HepG2 (cell line): ENCODE measurements at regions not wholly inside any gene's neighbourhood (a gene's known extent, or its start where the extent isn't known, plus 50 kb on each side); places are given as distances from the start of the nearest gene placed in this dataset.

ENCODE experiments used
- ATAC-seq: fragments of 200-7000 bp; cut with Tn5 transposase; 3 replicates; pipeline ENCODE4 v1.9.1; 2020; ENCODE audit warnings: mild to moderate bottlenecking, moderate library complexity
- BruUV-seq: library from RNA; stranded (reverse); fragments of 400-500 nt; replicated peaks from 2 replicates; lab custom pipeline; 2021; lab: Mats Ljungman, UMichigan
- CTCF ChIA-PET: fragments of 300-600 bp; formaldehyde crosslinking; extraction: SDS; loops from one replicate; lab custom pipeline; 2021; ENCODE audit warnings: low total read pairs, inconsistent platforms, low intra/inter-chr PET ratio; lab: Yijun Ruan, JAX
- POLR2A ChIA-PET: fragments of 350-600 bp; sonication (Branson Sonifier 250); formaldehyde crosslinking; loops from one replicate; lab custom pipeline; 2020; ENCODE audit warnings: antibody characterized with exemption, inconsistent platforms; lab: Yijun Ruan, JAX
- DNase-seq: peaks from one replicate; pipeline ENCODE4 v3.0.0-alpha.2; 2015; ENCODE audit warnings: low spot score
- FAIRE-seq: peaks from 3 replicates; lab custom pipeline; 2011; peaks lifted over from hg19 to GRCh38; lab: Jason Lieb, UNC
- H2AFZ ChIP-seq: one replicate; pipeline ENCODE4 v1.6.1; 2011; ENCODE audit warnings: low read length, inconsistent platforms
- H3K27ac ChIP-seq: fragments of 300-600 bp; 3 replicates; pipeline ENCODE4 v1.8.0; 2011; ENCODE audit warnings: mixed run types, mild to moderate bottlenecking, mixed read lengths, low read length, inconsistent platforms; ENCODE audit not compliant: insufficient read depth; ENCODE audit errors: extremely low read length
- H3K27me3 ChIP-seq, 2 experiments: fragments of 200-600 bp in 1 of 2; 2 replicates in 1 of 2; 3 replicates in 1 of 2; pipeline versions ENCODE4 v1.6.0 to v1.8.0; 2011; ENCODE audit warnings: low read length in 2 of 2, mild to moderate bottlenecking in 2 of 2, moderate library complexity in 2 of 2, inconsistent platforms in 1 of 2; ENCODE audit not compliant: insufficient read depth in 2 of 2, control insufficient read depth in 1 of 2
- H3K36me3 ChIP-seq, 2 experiments: fragments of 200-600 bp in 1 of 2; replicated peaks in 1 of 2; 2 replicates in 1 of 2; 3 replicates in 1 of 2; pipeline versions ENCODE4 v1.5.1 to v1.8.0; 2011; ENCODE audit warnings: low read length in 2 of 2, inconsistent platforms in 1 of 2; ENCODE audit not compliant: insufficient read depth in 2 of 2, control insufficient read depth in 1 of 2
- H3K4me1 ChIP-seq: 2 replicates; pipeline ENCODE4 v1.5.1; 2012; ENCODE audit warnings: low read length, inconsistent platforms; ENCODE audit not compliant: insufficient read depth
- H3K4me2 ChIP-seq: 2 replicates; pipeline ENCODE4 v1.6.0; 2011; ENCODE audit warnings: low read depth, low read length, inconsistent platforms
- H3K4me3 ChIP-seq, 3 experiments: fragments of 200-600 bp in 1 of 3; sonication (generic), shearing (Covaris generic) in 1 of 3; replicated peaks in 1 of 3; 2 replicates each; pipeline ENCODE4 v1.5.1; 2011 to 2016; ENCODE audit warnings: low read length in 3 of 3, inconsistent platforms in 2 of 3, low read depth in 2 of 3, mild to moderate bottlenecking in 2 of 3, control low read depth in 1 of 3, mixed read lengths in 1 of 3; ENCODE audit not compliant: insufficient read depth in 1 of 3
- H3K79me2 ChIP-seq: one replicate; pipeline ENCODE4 v1.6.1; 2011; ENCODE audit warnings: low read length, inconsistent platforms; ENCODE audit not compliant: insufficient read depth
- H3K9ac ChIP-seq: 2 replicates; pipeline ENCODE4 v1.6.0; 2011; ENCODE audit warnings: mild to moderate bottlenecking, low read depth, low read length, inconsistent platforms; ENCODE audit not compliant: insufficient read depth
- H3K9me3 ChIP-seq: 2 replicates; pipeline ENCODE4 v1.5.1; 2012; ENCODE audit warnings: mild to moderate bottlenecking, low read length
- H4K20me1 ChIP-seq: 2 replicates; pipeline ENCODE4 v1.6.0; 2011; ENCODE audit warnings: inconsistent platforms, mild to moderate bottlenecking, low read length, moderate library complexity; ENCODE audit not compliant: insufficient read depth
- BCL6 ChIP-seq: IDR thresholded peaks from 2 replicates; pipeline ENCODE4 v1.6.1; 2016; ENCODE audit warnings: missing genetic modification reagents, missing compliant biosample characterization
- CBFB ChIP-seq: sonication (generic); formaldehyde crosslinking; IDR thresholded peaks from 2 replicates; pipeline ENCODE4 v1.4.0; 2020; ENCODE audit warnings: missing genetic modification reagents
- CBX5 ChIP-seq: sonication (generic); formaldehyde crosslinking; IDR thresholded peaks from 2 replicates; pipeline ENCODE4 v1.4.0; 2020; ENCODE audit warnings: missing genetic modification reagents, borderline replicate concordance
- CEBPB ChIP-seq: IDR thresholded peaks from 2 replicates; pipeline ENCODE4 v1.6.1; 2011; ENCODE audit warnings: low read depth, low read length, improper control_type of control experiment, borderline replicate concordance
- CENPT ChIP-seq: sonication (generic); formaldehyde crosslinking; IDR thresholded peaks from 2 replicates; pipeline ENCODE4 v1.8.0; 2022; ENCODE audit warnings: low read depth, mild to moderate bottlenecking, moderate library complexity, missing genetic modification reagents
- DNMT1 ChIP-seq: sonication (generic); formaldehyde crosslinking; IDR thresholded peaks from 2 replicates; pipeline ENCODE4 v1.5.1; 2020; ENCODE audit warnings: mild to moderate bottlenecking, missing genetic modification reagents
- GATAD1 ChIP-seq: IDR thresholded peaks from 2 replicates; pipeline ENCODE4 v1.6.1; 2016; ENCODE audit warnings: missing genetic modification reagents, missing compliant biosample characterization
- JARID2 ChIP-seq: sonication (generic); formaldehyde crosslinking; IDR thresholded peaks from 2 replicates; pipeline ENCODE4 v1.8.1; 2023; ENCODE audit warnings: missing genetic modification reagents, inconsistent platforms; ENCODE audit not compliant: insufficient replicate concordance
- SP2 ChIP-seq: sonication (generic); formaldehyde crosslinking; IDR thresholded peaks from 2 replicates; pipeline ENCODE4 v1.5.1; 2020; ENCODE audit warnings: mild to moderate bottlenecking, missing genetic modification reagents
- ZFX ChIP-seq: sonication (generic); formaldehyde crosslinking; IDR thresholded peaks from 2 replicates; pipeline ENCODE4 v1.4.0; 2020; ENCODE audit warnings: mild to moderate bottlenecking, low read depth, missing genetic modification reagents, moderate library complexity
- ZNF12 ChIP-seq: sonication (generic); formaldehyde crosslinking; IDR thresholded peaks from 2 replicates; pipeline ENCODE4 v1.5.0; 2020; ENCODE audit warnings: missing genetic modification reagents
- ZNF382 ChIP-seq: sonication (generic); formaldehyde crosslinking; IDR thresholded peaks from 2 replicates; pipeline ENCODE4 v1.5.0; 2020; ENCODE audit warnings: missing genetic modification reagents, mild to moderate bottlenecking, borderline replicate concordance
- ZNF446 ChIP-seq: sonication (generic); formaldehyde crosslinking; IDR thresholded peaks from 2 replicates; pipeline ENCODE4 v1.5.0; 2020; ENCODE audit warnings: mild to moderate bottlenecking, missing genetic modification reagents
- ZNF83 ChIP-seq: sonication (generic); formaldehyde crosslinking; IDR thresholded peaks from 2 replicates; pipeline ENCODE4 v1.4.0; 2020; ENCODE audit warnings: missing genetic modification reagents, mild to moderate bottlenecking, borderline replicate concordance
- WGBS: methylation state at CpG from one replicate; pipeline ENCODE4 v1.1.6; 2017; ENCODE audit warnings: low lambda C conversion rate; 5-methylcytosine and 5-hydroxymethylcytosine counted together
- in situ Hi-C: cut with HindIII; loops from 2 replicates; pipeline ENCODE4 v1.10.0; 2017; ENCODE audit warnings: low pct_unique_long_range_greater_than_20kb; ENCODE audit not compliant: extremely low pct_ligation_motif_present
- intact Hi-C: fragments of 100-400 bp; cut with micrococcal nuclease; formaldehyde crosslinking; loops from one replicate; pipeline ENCODE4 v1.10.0; 2022; ENCODE audit not compliant: unreplicated experiment
- TF ChIP-seq, protein P1 (sequence below): sonication (generic); formaldehyde crosslinking; IDR thresholded peaks from 2 replicates; pipeline ENCODE4 v1.8.0; 2022; ENCODE audit warnings: mild to moderate bottlenecking, missing genetic modification reagents; ENCODE audit not compliant: insufficient replicate concordance

DNA sequence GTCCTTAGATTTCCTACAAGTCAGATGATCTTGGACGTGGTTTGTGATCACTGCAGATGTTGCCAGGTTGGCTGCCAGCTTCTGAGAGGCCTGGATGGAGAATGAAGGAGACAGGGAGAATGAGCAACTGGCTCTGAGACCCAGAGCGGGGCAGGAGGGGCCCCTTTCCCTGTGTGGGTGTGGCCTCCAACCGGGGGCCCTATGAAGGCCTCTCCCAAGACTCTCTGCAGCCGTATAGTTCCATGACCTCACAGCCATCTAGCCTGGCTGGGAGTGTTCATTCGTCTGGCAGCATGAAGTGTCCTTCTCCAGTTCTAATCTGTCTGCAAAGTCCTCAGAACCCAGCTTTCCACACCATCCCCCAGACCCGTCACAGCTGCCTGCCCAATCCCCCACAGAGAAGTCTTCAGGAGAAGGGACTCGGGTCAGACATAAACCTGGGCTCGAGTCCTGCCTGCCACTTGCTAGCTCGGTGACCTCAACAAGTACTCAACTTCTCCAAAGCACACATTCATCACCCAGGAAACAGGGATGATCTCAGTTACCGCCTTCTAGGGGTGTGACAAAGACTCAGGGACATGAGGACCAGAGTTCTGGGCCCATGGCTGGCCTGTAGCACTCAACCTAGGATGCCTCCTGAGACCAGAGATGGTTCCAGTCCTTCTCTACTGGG is 122.6 kb downstream of the EDN3 start:
- H3K79me2 ChIP-seq: no peaks in the 10 kb centered on the region
- 7% methylated on average over 10 of the region's 10 CpGs for WGBS
- ATAC-seq (no peak), FAIRE-seq (no peak), DNase-seq (no peak)
- TF ChIP-seq ZNF12 (CRISPR knock-in tag) (no peak), CEBPB (no peak), JARID2 (CRISPR knock-in tag) (no peak), ZFX (no peak), CBFB (CRISPR knock-in tag) (no peak), CBX5 (no peak), CENPT (CRISPR knock-in tag) (no peak), ZNF83 (CRISPR knock-in tag) (no peak), SP2 (no peak), ZNF446 (CRISPR knock-in tag) (no peak), GATAD1 (no peak), BCL6 (CRISPR knock-in tag) (no peak), ZNF382 (CRISPR knock-in tag) (no peak), DNMT1 (no peak)
- TF ChIP-seq, protein P1, sequence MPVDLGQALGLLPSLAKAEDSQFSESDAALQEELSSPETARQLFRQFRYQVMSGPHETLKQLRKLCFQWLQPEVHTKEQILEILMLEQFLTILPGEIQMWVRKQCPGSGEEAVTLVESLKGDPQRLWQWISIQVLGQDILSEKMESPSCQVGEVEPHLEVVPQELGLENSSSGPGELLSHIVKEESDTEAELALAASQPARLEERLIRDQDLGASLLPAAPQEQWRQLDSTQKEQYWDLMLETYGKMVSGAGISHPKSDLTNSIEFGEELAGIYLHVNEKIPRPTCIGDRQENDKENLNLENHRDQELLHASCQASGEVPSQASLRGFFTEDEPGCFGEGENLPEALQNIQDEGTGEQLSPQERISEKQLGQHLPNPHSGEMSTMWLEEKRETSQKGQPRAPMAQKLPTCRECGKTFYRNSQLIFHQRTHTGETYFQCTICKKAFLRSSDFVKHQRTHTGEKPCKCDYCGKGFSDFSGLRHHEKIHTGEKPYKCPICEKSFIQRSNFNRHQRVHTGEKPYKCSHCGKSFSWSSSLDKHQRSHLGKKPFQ (CRISPR knock-in tag): no peak
- ChIA-PET POLR2A (no interaction called here), CTCF (no interaction called here)
- no peak overlapping the region for H3K4me3 ChIP-seq
- no peaks in the 10 kb centered on the region for H3K36me3 ChIP-seq
- in situ Hi-C loops: no loop called here
- no peaks in the 10 kb centered on the region for H3K9me3 ChIP-seq
- intact Hi-C loops: no loop called here
- peaks cover 14 to 55% of the 10 kb centered on the region in 2 experiments; a peak in 4 of 5 replicates for H3K27me3 ChIP-seq
- no peaks in the 10 kb centered on the region; the same call in 1 of the 2 replicates for H4K20me1 ChIP-seq
- H2AFZ ChIP-seq: no peak overlapping the region
- BruUV-seq: no TSS peak
- no peak overlapping the region for H3K9ac ChIP-seq
- H3K4me2 ChIP-seq: no peak overlapping the region
- H3K4me1 ChIP-seq: no peaks in the 10 kb centered on the region
- H3K27ac ChIP-seq: no peak overlapping the region
